GM19025 (cell line): ENCODE measurements at regions not wholly inside any gene's neighbourhood (a gene's known extent, or its start where the extent isn't known, plus 50 kb on each side); places are given as distances from the start of the nearest gene placed in this dataset.
"Not testable (repeated sequence)": the region's sequence is repeated elsewhere in the genome, so short reads cannot be mapped to it uniquely, and the experiment has no call there.

Source experiments
- ATAC-seq: cut with Tn5 transposase; IDR thresholded peaks from one replicate; pipeline ENCODE4 v1.9.1; 2021; ENCODE audit warnings: mild to moderate bottlenecking, low read depth, moderate library complexity; ENCODE audit not compliant: unreplicated experiment

GRCh38 chr21:17044696-17045095 is 468.1 kb upstream of the CXADR start:
- ATAC-seq: no peak

- ATAC-seq: no peak
Observed at GRCh38 chr21:17045214-17045853, 467.5 kb upstream of the CXADR start.

GRCh38 chr21:17048974-17049373 is 463.9 kb upstream of the CXADR start:
- no peak for ATAC-seq

- ATAC-seq: no peak
Observed at GRCh38 chr21:17050156-17050555, 462.7 kb upstream of the CXADR start.

GRCh38 chr21:17050646-17051045 is 462.2 kb upstream of the CXADR start:
- no peak for ATAC-seq

GRCh38 chr21:17051054-17051453 is 461.8 kb upstream of the CXADR start:
- ATAC-seq: no peak

- no peak for ATAC-seq
Observed at GRCh38 chr21:17053321-17053720, 459.5 kb upstream of the CXADR start.

GRCh38 chr21:17059936-17060335 is 452.9 kb upstream of the CXADR start:
- no peak for ATAC-seq

GRCh38 chr21:17066006-17066405 is 446.8 kb upstream of the CXADR start:
- no peak for ATAC-seq

- no peak for ATAC-seq
Observed at GRCh38 chr21:17071093-17071492, 441.8 kb upstream of the CXADR start.

- no peak for ATAC-seq
Observed at GRCh38 chr21:17081193-17081592, 431.6 kb upstream of the CXADR start.

GRCh38 chr21:17082843-17083483 is 429.9 kb upstream of the CXADR start:
- no peak for ATAC-seq

GRCh38 chr21:17085707-17086106 is 427.1 kb upstream of the CXADR start:
- ATAC-seq: no peak

GRCh38 chr21:17088500-17088899 is 424.3 kb upstream of the CXADR start:
- no peak for ATAC-seq

- ATAC-seq: no peak
Observed at GRCh38 chr21:17089091-17089491, 423.8 kb upstream of the CXADR start.

- no peak for ATAC-seq
Observed at GRCh38 chr21:17101696-17102095, 411.1 kb upstream of the CXADR start.

- ATAC-seq: no peak
Observed at GRCh38 chr21:17105932-17106331, 406.9 kb upstream of the CXADR start.

- no peak for ATAC-seq
Observed at GRCh38 chr21:17114045-17114444, 398.8 kb upstream of the CXADR start.

- no peak for ATAC-seq
Observed at GRCh38 chr21:17118638-17119384, 394.0 kb upstream of the CXADR start.

- no peak for ATAC-seq
Observed at GRCh38 chr21:17119466-17120297, 393.2 kb upstream of the CXADR start.

- not testable (repeated sequence) for ATAC-seq
Observed at GRCh38 chr21:17127395-17127794, 385.4 kb upstream of the CXADR start.
